CD8-positive, alpha-beta memory T cell (primary cell): ENCODE measurements at regions not wholly inside any gene's neighbourhood (a gene's known extent, or its start where the extent isn't known, plus 50 kb on each side); places are given as distances from the start of the nearest gene placed in this dataset.

Source experiments
- CTCF ChIA-PET: fragments of 350-600 bp; sonication (Branson Sonifier 250); formaldehyde crosslinking; loops from one replicate; lab custom pipeline; 2021; ENCODE audit warnings: antibody characterized with exemption; lab: Charles Lee
- POLR2A ChIA-PET: fragments of 350-600 bp; sonication (Branson Sonifier 250); formaldehyde crosslinking; loops from one replicate; lab custom pipeline; 2021; ENCODE audit warnings: antibody characterized with exemption; lab: Charles Lee
- DNase-seq, 5 donors: peaks; one replicate each; pipeline versions ENCODE4 v3.0.0 to v3.0.0-alpha.2; 2020 to 2022; ENCODE audit warnings: mixed read lengths in 1 of 5
- H3K27ac ChIP-seq: one replicate; pipeline ENCODE4 v1.7.0; 2013; ENCODE audit warnings: low read depth, mild to moderate bottlenecking, low read length, moderate library complexity
- H3K27me3 ChIP-seq: 2 replicates; pipeline ENCODE4 v1.7.0; 2013; ENCODE audit warnings: low read length, mild to moderate bottlenecking; ENCODE audit not compliant: insufficient read depth, poor library complexity, severe bottlenecking
- H3K36me3 ChIP-seq: 2 replicates; pipeline ENCODE4 v1.7.0; 2013; ENCODE audit warnings: mild to moderate bottlenecking, low read length, moderate library complexity; ENCODE audit not compliant: insufficient read depth
- H3K4me1 ChIP-seq: 2 replicates; pipeline ENCODE4 v1.7.0; 2013; ENCODE audit warnings: mild to moderate bottlenecking, low read length, moderate library complexity; ENCODE audit not compliant: insufficient read depth
- H3K4me3 ChIP-seq: 2 replicates; pipeline ENCODE4 v1.7.0; 2013; ENCODE audit warnings: mild to moderate bottlenecking, low read length
- H3K9me3 ChIP-seq: 2 replicates; pipeline ENCODE4 v1.7.0; 2013; ENCODE audit warnings: mild to moderate bottlenecking, low read length
- H3K27ac Mint-ChIP-seq, 8 donors: one replicate each; pipeline ENCODE4 v1.8.0; 2020 to 2021; ENCODE audit warnings: mixed read lengths in 8 of 8, mild to moderate bottlenecking in 6 of 8, inconsistent platforms in 3 of 8, moderate library complexity in 3 of 8
- H3K27me3 Mint-ChIP-seq, 2 donors: one replicate each; pipeline ENCODE4 v1.8.0; 2020 to 2021; ENCODE audit warnings: mixed read lengths in 2 of 2, mild to moderate bottlenecking in 1 of 2, moderate library complexity in 1 of 2
- H3K36me3 Mint-ChIP-seq, 3 donors: one replicate each; pipeline ENCODE4 v1.8.0; 2020 to 2021; ENCODE audit warnings: mixed read lengths in 3 of 3, inconsistent platforms in 1 of 3, mild to moderate bottlenecking in 1 of 3
- H3K4me1 Mint-ChIP-seq, 3 donors: one replicate each; pipeline ENCODE4 v1.8.0; 2020 to 2021; ENCODE audit warnings: mixed read lengths in 3 of 3, inconsistent platforms in 1 of 3, mild to moderate bottlenecking in 1 of 3
- H3K4me3 Mint-ChIP-seq, 7 donors: one replicate each; pipeline ENCODE4 v1.8.0; 2020 to 2021; ENCODE audit warnings: mixed read lengths in 7 of 7, mild to moderate bottlenecking in 6 of 7, moderate library complexity in 4 of 7, inconsistent platforms in 2 of 7
- H3K9me3 Mint-ChIP-seq, 5 donors: one replicate each; pipeline ENCODE4 v1.8.0; 2020 to 2022; ENCODE audit warnings: mixed read lengths in 5 of 5, mild to moderate bottlenecking in 3 of 5, moderate library complexity in 2 of 5, inconsistent platforms in 1 of 5

GRCh38 chr3:21801631-21802030 is 50.6 kb upstream of the ZNF385D start:
- Histone ChIP-seq H3K36me3 (no peaks in the 10 kb centered on the region), H3K27me3 (no peaks in the 10 kb centered on the region), H3K27ac (no peak overlapping the region), H3K9me3 (no peaks in the 10 kb centered on the region), H3K4me1 (no peaks in the 10 kb centered on the region), H3K4me3 (no peak overlapping the region)
- Mint-ChIP-seq H3K36me3 (no peaks in the 10 kb centered on the region), H3K4me3 (no peak overlapping the region), H3K27me3 (peaks cover 0 to 2% of the 10 kb centered on the region in 2 donors), H3K27ac (no peak overlapping the region), H3K9me3 (peaks cover 3 to 35% (median 7%) of the 10 kb centered on the region in 5 donors), H3K4me1 (no peaks in the 10 kb centered on the region)
- ChIA-PET CTCF (interaction anchor here (1.8 kb wide), 1 partner anchor 20 kb away, joined by 5 read pairs; no protein-coding TSS in a partner anchor), POLR2A (no interaction called here)
- no peak for DNase-seq

- H3K4me1 Mint-ChIP-seq: no peaks in the 10 kb centered on the region
- no peak for DNase-seq
- no peaks in the 10 kb centered on the region for H3K9me3 ChIP-seq
- no peaks in the 10 kb centered on the region for H3K27me3 Mint-ChIP-seq
- H3K9me3 Mint-ChIP-seq: peaks cover 4 to 35% (median 9%) of the 10 kb centered on the region in 5 donors
- H3K27me3 ChIP-seq: no peaks in the 10 kb centered on the region
- H3K27ac ChIP-seq: no peak overlapping the region
- H3K4me3 ChIP-seq: no peak overlapping the region
- no peaks in the 10 kb centered on the region for H3K36me3 ChIP-seq
- POLR2A ChIA-PET: no interaction called here
- H3K4me1 ChIP-seq: no peaks in the 10 kb centered on the region
- H3K27ac Mint-ChIP-seq: no peak overlapping the region
- no peak overlapping the region for H3K4me3 Mint-ChIP-seq
- H3K36me3 Mint-ChIP-seq: no peaks in the 10 kb centered on the region
- CTCF ChIA-PET: no interaction called here
These were observed 52.6 kb upstream of the ZNF385D start for GRCh38 chr3:21803604-21804003.

GRCh38 chr3:21804330-21804729 is 53.3 kb upstream of the ZNF385D start:
- Histone ChIP-seq H3K27ac (no peak overlapping the region), H3K9me3 (no peaks in the 10 kb centered on the region), H3K36me3 (no peaks in the 10 kb centered on the region), H3K4me3 (no peak overlapping the region), H3K4me1 (no peaks in the 10 kb centered on the region), H3K27me3 (no peaks in the 10 kb centered on the region)
- DNase-seq: no peak
- Mint-ChIP-seq H3K9me3 (peaks cover 1 to 33% (median 7%) of the 10 kb centered on the region in 5 donors), H3K27ac (no peak overlapping the region), H3K36me3 (no peaks in the 10 kb centered on the region), H3K4me1 (no peaks in the 10 kb centered on the region), H3K27me3 (no peaks in the 10 kb centered on the region), H3K4me3 (no peak overlapping the region)
- CTCF ChIA-PET: no interaction called here
- POLR2A ChIA-PET: no interaction called here

GRCh38 chr3:21806733-21807132 is 55.7 kb upstream of the ZNF385D start:
- CTCF ChIA-PET: no interaction called here
- Histone ChIP-seq H3K27me3 (no peaks in the 10 kb centered on the region), H3K27ac (no peak overlapping the region), H3K4me3 (no peak overlapping the region), H3K36me3 (no peaks in the 10 kb centered on the region), H3K4me1 (no peaks in the 10 kb centered on the region), H3K9me3 (no peaks in the 10 kb centered on the region)
- Mint-ChIP-seq H3K36me3 (no peaks in the 10 kb centered on the region), H3K4me3 (no peak overlapping the region), H3K27me3 (no peaks in the 10 kb centered on the region), H3K9me3 (peaks cover 1 to 22% (median 6%) of the 10 kb centered on the region in 5 donors), H3K4me1 (no peaks in the 10 kb centered on the region), H3K27ac (no peak overlapping the region)
- no peak for DNase-seq
- POLR2A ChIA-PET: no interaction called here

GRCh38 chr3:21825684-21826083 is 74.7 kb upstream of the ZNF385D start:
- Mint-ChIP-seq H3K4me1 (no peaks in the 10 kb centered on the region), H3K27me3 (no peaks in the 10 kb centered on the region), H3K4me3 (no peak overlapping the region), H3K27ac (no peak overlapping the region), H3K36me3 (no peaks in the 10 kb centered on the region), H3K9me3 (peaks cover 6 to 14% (median 8%) of the 10 kb centered on the region in 5 donors)
- Histone ChIP-seq H3K9me3 (no peaks in the 10 kb centered on the region), H3K36me3 (no peaks in the 10 kb centered on the region), H3K4me1 (no peaks in the 10 kb centered on the region), H3K27me3 (no peaks in the 10 kb centered on the region), H3K4me3 (no peak overlapping the region), H3K27ac (no peak overlapping the region)
- no peak for DNase-seq
- CTCF ChIA-PET: no interaction called here
- POLR2A ChIA-PET: no interaction called here

GRCh38 chr3:21826416-21826815 is 75.4 kb upstream of the ZNF385D start:
- H3K27me3 Mint-ChIP-seq: no peaks in the 10 kb centered on the region
- H3K36me3 ChIP-seq: no peaks in the 10 kb centered on the region
- CTCF ChIA-PET: interaction anchor here (0.7 kb wide), 1 partner anchor 13 kb away, joined by 3 read pairs; no protein-coding TSS in a partner anchor
- no peak overlapping the region for H3K4me3 ChIP-seq
- H3K36me3 Mint-ChIP-seq: no peaks in the 10 kb centered on the region
- H3K4me1 ChIP-seq: no peaks in the 10 kb centered on the region
- peaks cover 5 to 14% (median 8%) of the 10 kb centered on the region in 5 donors for H3K9me3 Mint-ChIP-seq
- no peaks in the 10 kb centered on the region for H3K4me1 Mint-ChIP-seq
- H3K27ac Mint-ChIP-seq: no peak overlapping the region
- H3K27me3 ChIP-seq: no peaks in the 10 kb centered on the region
- POLR2A ChIA-PET: no interaction called here
- H3K27ac ChIP-seq: no peak overlapping the region
- no peak overlapping the region for H3K4me3 Mint-ChIP-seq
- no peaks in the 10 kb centered on the region for H3K9me3 ChIP-seq
- no peak for DNase-seq

GRCh38 chr3:21830541-21830940 is 79.5 kb upstream of the ZNF385D start:
- H3K36me3 ChIP-seq: no peaks in the 10 kb centered on the region
- H3K27ac ChIP-seq: no peak overlapping the region
- H3K27me3 ChIP-seq: no peaks in the 10 kb centered on the region
- Mint-ChIP-seq H3K27me3 (no peaks in the 10 kb centered on the region), H3K27ac (no peak overlapping the region), H3K9me3 (peaks cover 4 to 13% (median 9%) of the 10 kb centered on the region in 5 donors), H3K4me1 (no peaks in the 10 kb centered on the region), H3K4me3 (no peak overlapping the region), H3K36me3 (no peaks in the 10 kb centered on the region)
- DNase-seq: no peak
- no peak overlapping the region for H3K4me3 ChIP-seq
- H3K4me1 ChIP-seq: no peaks in the 10 kb centered on the region
- no peaks in the 10 kb centered on the region for H3K9me3 ChIP-seq
- ChIA-PET POLR2A (no interaction called here), CTCF (no interaction called here)

GRCh38 chr3:21835264-21835663 is 84.3 kb upstream of the ZNF385D start:
- no peak for DNase-seq
- CTCF ChIA-PET: no interaction called here
- H3K9me3 ChIP-seq: no peaks in the 10 kb centered on the region
- H3K36me3 ChIP-seq: no peaks in the 10 kb centered on the region
- no peaks in the 10 kb centered on the region for H3K4me1 ChIP-seq
- H3K4me3 Mint-ChIP-seq: no peak overlapping the region
- no peak overlapping the region for H3K27ac Mint-ChIP-seq
- peaks cover 0 to 13% (median 6%) of the 10 kb centered on the region in 5 donors for H3K9me3 Mint-ChIP-seq
- no peaks in the 10 kb centered on the region for H3K4me1 Mint-ChIP-seq
- H3K36me3 Mint-ChIP-seq: no peaks in the 10 kb centered on the region
- POLR2A ChIA-PET: no interaction called here
- H3K27me3 Mint-ChIP-seq: no peaks in the 10 kb centered on the region
- no peak overlapping the region for H3K4me3 ChIP-seq
- no peaks in the 10 kb centered on the region for H3K27me3 ChIP-seq
- H3K27ac ChIP-seq: no peak overlapping the region

GRCh38 chr3:21836227-21836626 is 85.2 kb upstream of the ZNF385D start:
- no peak overlapping the region for H3K27ac Mint-ChIP-seq
- no peaks in the 10 kb centered on the region for H3K27me3 Mint-ChIP-seq
- CTCF ChIA-PET: no interaction called here

More at GRCh38 chr3:21836227-21836626, 85.2 kb upstream of the ZNF385D start:
- Mint-ChIP-seq H3K4me1 (no peaks in the 10 kb centered on the region), H3K36me3 (no peaks in the 10 kb centered on the region), H3K9me3 (peaks cover 0 to 22% (median 6%) of the 10 kb centered on the region in 5 donors), H3K4me3 (no peak overlapping the region)
- no peak for DNase-seq
- H3K36me3 ChIP-seq: no peaks in the 10 kb centered on the region
- no peaks in the 10 kb centered on the region for H3K27me3 ChIP-seq
- no peaks in the 10 kb centered on the region for H3K9me3 ChIP-seq
- POLR2A ChIA-PET: no interaction called here
- H3K27ac ChIP-seq: no peak overlapping the region
- H3K4me1 ChIP-seq: no peaks in the 10 kb centered on the region
- H3K4me3 ChIP-seq: no peak overlapping the region
